RPMI7951 (cell line): ENCODE measurements at regions not wholly inside any gene's neighbourhood (a gene's known extent, or its start where the extent isn't known, plus 50 kb on each side); places are given as distances from the start of the nearest gene placed in this dataset.

ENCODE experiments used
- DNase-seq: peaks from one replicate; pipeline ENCODE4 v3.0.0-alpha.2; 2012; ENCODE audit warnings: low read depth

DNA sequence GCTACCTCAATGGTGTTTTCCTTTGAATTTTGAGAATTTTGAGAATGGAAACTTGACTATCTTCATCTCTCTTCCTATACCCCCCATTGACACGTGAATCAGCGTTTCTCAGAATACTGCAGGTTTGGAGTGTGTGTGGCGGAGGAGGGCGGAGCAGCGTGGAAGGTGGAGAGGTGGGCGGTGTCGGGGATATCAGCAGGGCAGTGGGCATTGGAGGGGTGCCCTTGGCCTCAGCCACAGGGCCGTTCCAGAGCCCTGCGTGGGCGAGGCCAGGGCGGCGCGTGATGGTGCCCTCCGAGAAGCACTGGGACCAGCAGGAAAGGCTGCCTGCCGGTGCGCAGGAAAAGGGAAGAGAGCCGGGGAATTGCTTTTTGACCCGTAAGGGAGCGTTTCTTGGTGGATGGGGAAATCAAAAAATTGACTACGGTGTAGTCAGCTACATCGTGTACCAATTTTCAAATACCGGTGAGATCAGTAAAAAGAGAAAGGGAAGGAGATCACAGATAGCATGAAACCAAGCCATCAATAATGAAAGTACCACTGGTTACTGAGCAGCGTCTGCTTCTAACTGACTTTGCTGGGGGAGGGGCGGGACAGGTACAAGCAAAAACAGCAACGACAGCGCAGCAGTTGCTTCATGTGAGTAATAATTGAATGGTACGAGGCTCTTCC, 82.7 kb upstream of the DUSP22 start:
- DNase-seq: no peak

DNA sequence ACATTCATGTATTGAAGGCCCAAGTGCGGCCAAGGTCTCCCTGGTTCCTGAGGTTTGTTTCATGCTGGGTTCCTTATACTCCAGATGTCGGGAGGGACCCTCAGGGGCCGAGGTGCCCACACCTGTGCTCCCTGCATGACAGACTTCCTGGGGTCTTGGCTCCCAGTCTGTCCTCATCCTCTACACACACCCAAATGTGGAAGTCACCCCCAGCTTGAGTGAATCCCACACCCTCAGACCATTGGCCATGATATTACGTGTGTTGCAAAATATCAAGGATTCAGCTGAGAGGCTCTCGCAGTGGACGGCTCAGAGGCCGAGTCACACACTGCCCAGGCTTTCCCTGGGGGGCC, 82.2 kb upstream of the DUSP22 start:
- no peak for DNase-seq

DNA sequence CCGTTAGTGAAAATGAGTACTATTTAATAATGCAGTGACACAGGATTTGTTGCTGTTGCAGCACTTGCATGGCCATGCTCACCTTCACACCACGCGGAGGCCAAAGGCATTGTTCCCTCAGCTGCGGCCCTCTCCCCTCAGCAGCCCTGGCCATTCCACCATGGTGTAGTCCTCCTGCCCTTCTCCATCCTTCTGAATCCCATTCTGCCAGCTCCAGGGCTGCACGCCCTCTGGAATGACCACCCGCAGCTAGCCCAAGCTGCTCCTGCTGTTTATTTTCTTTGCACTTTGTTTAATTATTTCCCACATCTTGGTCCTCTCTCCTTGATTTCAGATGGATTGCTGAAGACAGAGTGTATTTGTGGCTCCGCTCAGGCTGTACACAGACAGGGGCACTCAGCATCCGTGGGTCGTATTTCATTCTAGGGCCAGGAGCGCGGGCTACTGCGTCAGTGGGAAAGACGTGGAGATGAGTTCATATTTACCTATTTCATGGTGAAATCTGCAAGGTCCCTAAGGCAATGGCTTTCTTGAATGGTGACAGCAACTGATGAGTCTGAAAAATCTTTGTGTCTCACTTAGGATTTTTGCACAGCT, 81.4 kb upstream of the DUSP22 start:
- DNase-seq: no peak

DNA sequence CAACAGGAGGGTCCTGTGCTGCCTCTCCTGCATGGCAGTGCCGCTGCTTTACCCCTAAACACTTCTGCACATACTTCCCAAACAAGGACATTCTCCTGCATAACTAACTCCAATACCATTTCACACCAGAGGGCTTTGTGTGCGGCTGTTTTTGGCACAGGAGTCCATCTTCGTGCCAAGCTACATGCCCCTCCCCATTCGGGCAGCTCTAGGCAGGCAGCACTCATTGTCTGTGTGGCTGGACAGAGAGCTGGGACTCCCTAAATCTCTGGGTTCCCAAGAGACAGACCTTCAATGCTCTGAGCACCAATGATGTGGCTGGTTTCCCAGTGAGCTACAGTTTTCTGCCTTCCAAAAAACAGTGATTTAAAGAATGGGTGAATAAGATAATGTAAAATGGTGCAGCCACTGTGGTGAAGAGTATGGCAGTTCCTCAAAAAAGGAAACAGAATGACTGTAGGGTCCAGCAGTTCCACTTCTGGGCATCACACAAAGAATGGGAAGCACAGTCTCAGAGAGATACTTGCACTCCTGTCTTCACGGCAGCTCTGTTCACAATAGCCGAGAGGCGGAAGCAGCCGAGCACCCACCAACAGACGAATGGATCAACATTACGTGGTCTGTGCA, 80.3 kb upstream of the DUSP22 start:
- DNase-seq: no peak

DNA sequence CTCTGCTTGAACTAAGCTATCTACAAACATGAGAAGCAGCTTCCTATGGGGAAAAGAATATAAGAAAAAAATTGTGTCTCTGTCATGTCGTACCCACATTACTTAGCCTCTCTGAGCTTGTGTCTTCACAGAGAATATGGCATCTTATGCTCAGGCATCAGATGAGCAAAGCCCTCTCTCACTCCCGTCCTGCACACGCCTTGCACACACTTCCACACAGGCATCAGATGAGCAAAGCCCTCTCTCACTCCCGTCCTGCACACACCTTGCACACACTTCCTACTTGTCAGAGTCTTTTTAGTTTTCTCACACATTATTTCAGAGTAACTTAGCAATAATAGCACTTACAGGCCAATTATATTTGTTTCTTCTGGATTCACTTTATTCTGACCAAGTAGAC, 79.0 kb upstream of the DUSP22 start:
- DNase-seq: no peak

DNA sequence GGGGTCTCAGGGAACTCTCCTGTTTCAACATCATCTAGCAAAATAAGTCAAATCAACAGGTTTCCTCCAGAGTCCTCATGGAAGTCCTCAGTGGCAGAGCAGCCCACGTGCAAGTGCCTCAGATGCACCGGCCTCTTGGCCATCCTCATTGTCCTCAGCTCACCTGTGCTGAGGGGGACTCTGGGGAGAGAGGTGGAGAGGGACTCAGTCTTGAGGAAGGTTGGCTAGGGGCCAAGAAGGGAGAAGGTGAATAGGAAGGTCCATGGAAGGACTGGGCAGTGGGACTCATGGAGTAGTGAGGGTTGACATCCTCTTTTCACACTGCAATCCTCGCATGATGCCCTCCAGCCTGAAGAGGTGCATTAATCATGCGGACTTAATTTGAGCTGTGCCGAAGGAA, 77.9 kb upstream of the DUSP22 start:
- no peak for DNase-seq

DNA sequence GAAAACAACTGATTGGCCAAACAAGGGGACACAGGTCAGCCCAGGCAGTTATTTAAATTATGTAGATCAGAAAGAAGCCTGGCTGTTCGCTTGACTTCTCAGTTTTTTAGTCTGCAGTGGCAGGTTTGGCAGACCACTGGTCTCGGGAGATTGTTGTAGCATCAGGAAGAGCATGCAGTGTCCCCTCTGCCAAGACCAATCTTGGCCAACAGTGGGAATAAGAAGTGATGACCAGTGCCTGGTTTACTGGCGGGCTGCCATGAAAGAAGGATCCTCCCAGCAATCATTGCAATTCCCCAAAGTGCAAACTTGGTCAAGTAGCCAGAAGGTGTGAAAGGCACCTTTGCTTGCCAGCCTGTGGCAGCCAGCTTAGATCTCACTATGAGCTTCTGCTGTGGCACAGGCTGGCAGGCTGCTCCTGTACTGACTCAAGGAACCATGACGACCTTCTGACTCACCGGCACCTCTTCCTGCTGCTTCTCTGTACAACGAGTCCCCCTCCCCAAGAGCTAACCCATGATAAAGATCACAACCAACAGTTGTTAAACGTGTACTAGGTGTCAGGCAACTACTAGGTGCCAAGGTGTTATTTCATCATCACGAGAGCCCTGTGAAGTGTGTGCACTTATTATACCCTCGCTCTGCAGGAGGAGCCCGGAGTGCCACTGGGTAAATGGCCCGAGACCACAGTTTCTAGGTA, 76.8 kb upstream of the DUSP22 start:
- DNase-seq: no peak

DNA sequence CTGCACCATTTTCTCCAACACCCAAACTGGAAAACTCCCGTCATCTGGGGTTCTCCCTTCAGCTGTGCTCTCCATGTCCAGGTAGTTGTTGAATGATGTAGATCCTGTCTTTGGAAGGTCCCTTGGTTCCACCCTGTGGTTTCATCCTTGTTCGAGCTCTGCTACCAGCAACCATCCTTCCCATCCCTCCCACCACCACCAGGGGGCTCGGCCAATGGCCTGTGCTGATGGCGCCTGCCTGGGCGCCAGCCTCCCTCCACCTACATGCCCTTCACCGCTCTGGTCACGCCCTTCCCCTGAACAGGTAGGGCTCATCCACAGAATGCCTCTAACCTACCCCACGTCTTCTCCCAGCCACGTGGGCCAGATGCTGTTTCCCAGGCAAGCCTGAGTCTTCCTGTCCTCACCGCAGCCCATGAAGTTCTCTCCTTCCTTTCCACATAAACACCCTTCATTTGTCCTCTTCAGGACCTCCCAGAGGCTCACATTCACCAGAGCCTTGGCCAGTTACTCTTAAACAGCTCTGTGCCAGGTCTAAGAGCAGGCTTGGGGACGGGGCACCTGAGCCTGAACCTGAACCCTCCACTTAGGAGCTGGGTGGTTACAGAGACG, 75.1 kb upstream of the DUSP22 start:
- DNase-seq: no peak

DNA sequence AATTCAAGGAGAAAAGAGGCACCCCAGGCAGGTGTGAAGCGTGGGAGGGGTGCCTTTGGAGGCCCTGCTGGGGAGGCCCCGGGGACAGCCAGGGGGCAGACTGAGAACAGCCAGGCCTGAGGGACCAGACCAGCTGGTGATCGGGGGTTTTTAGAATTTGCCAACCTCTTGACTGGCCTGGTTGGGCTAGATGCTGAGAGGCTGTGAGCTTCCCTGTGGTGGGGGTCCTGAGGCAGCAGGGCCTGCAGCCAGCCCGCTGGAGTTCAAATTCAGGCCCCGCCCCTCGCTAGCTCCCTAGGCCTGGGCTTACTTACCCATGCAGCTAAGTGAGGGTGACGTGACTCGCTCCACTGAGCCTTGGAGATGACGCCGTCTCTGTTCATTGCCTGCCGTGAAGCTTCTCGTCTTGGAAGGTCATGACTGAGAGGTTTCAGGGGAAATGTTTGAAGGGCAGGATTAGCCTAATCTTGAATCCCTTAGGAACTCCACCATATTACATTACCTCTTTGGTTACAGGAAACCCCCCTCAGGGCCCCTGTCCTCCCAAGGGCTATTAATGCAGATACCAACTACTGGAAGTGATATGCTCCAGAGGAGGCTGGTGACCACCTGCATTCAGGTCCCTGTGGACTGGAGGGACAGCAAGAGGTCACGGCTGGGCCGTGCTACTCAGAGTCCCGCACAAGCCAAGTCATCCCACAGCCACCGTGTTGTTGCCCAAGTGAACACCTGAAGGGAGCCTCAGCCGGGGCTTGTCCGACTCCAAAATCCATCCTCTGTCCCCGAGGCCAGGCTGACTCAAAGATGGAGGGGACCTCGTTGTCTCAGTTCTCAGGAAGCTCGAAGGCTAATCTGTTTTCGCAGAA, 73.9 kb upstream of the DUSP22 start:
- DNase-seq: no peak

DNA sequence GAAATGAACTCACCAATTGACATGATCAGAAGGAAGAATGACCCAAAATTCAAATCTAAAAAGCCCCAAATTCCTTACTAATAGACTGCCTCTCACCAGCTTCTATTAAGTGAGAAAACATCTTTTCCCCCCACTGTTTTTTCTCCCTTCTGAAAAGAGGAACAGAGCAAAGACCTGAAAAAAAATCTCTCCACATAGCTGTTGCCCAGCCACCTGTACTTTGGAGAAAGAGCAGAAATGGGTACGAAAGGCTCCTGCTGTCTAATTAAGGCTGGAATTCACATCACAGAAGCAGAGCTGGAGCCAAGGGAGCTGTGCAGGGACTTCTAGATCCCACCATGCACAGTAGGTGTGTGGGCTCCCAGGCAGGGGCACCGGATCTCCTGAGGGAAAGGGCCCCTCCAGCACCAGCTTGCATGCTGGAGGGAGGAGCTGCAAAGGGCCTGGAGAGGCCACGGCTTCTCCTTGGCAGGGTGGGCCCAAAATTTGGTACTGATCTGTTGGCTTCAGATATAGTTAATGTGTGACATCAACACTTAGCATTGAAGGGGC, 73.2 kb upstream of the DUSP22 start:
- no peak for DNase-seq

DNA sequence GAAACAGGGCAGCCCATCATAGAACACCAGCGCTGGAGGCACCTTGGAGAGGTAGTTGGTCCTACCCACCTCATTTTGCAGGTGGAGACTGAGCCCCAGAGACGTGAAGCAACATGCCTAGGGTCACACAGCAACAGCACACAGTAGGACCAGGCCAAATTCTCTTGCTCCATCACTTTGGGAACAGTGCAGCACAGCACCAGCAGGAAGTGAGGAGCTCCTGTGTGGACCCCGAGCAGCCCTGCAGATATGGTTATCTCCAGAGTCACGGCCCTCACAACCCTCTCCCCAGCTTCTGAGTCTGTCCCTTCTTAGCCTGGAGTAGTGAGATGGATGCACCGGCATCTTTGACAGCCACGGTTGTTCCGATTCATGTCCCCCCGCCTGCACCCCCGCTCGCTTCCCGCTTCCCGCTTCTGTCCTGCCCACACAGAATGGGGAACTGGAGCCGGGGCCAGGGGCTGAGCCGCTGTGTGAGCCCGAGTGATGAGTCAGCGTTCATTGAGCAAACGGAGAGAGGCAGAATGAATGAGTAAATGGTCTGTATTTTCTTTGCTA, 72.6 kb upstream of the DUSP22 start:
- DNase-seq: no peak

DNA sequence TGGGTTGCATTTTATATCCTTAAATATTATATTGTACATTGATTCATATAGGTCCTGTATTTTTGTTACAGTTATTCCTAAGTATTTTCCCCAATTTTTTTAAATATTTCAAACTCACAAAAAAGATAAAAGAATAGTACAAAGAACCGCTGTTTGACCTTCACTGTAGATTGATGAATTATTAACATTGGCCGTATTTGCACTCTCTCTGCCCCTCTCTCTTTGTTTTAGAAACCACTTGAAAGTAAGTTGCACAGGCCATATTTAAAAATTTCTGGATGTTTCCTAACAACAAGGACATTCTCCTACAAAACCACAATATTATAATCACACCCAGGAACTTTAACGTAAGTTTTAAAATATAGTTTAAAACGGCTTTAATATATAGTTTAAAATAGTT, 72.0 kb upstream of the DUSP22 start:
- DNase-seq: no peak

DNA sequence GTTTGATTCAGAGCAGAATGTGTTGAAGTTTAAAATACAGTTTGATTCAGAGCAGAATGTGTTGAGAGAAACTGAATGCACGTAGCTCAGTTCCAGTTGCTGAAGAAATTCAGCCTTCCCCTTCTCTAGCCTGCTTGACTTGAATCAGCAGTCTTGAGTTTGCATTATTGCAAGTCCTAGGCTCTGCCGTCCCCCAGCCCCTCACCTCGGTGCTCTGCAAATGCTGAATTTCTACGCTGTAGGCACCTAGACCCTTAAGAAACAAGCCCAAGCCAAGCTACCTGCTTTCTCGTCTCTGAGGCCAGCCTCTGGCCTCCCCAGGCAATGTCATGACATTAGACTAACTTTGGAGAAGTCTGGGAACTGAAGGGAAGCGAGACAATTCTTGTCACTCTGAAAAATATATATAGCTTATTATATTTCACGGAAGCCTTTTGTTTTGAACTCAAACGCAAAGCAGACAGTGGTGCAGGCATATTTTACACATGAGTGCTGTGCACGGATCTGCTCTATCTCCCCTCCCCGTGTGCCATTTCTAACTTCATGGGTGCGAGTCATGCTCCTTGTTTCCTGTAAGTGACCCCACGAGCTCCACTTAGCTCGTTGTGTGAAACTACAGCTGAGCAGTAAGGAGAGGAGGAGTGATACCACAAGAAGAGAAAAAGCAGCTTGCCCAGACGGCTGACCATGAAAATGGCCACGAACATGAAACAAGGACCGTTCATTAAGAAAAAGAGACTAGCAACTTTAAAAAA, 71.4 kb upstream of the DUSP22 start:
- no peak for DNase-seq

DNA sequence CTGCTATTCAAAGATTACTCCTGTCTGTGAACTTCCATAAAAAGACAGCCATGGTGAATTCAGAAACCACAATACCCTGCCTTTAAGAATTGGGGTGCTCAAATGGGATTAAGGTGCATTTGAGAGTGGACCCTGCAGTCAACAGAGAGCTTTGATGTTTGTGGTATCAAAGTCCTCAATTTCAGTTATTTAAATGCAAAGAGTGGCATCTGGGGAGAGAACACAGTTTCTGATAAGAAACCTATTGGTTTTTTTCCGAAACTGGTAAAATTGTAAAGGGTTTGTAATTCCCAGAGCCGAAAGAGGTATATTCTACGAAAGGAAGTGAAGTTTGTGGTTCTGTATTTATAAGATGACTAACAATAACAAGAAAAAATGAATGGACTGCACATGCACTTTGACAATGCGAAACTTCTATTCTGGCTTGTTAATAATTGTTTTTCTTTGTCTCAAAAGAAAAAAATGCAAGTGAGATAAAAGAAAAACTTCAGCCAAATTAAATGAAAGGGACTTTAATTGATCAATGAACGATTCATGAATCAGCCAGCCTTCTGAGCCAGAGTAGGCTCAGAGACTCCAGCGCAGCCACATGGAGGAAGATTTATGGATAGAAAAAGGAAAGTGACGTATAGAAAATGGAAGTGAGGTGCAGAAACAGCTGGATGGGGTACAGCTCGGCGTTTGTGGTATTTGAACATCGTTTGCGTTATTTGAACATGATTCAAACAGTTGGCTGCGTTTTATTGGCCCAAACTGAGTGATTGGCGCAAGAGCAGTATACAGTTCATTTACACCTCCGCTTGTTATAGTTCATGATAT, 70.5 kb upstream of the DUSP22 start:
- DNase-seq: no peak

DNA sequence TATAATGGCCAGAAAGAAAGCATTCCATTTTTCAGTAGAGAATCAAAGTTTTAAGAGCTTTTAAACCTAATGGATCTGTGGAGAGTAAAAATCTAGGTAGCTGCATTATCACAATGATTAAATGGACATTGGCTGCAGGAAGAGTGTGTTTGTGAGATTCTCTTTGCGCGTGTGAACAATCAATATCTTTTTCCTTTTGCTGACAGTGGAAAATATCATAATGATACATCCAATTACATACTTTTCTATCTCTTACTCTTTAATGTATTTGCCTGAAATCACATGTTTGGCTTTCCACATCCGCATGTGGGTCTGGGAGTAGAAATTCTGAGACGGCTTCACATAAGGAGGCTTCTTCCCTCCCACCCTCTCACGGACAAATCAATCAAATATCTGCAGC, 69.8 kb upstream of the DUSP22 start:
- no peak for DNase-seq

DNA sequence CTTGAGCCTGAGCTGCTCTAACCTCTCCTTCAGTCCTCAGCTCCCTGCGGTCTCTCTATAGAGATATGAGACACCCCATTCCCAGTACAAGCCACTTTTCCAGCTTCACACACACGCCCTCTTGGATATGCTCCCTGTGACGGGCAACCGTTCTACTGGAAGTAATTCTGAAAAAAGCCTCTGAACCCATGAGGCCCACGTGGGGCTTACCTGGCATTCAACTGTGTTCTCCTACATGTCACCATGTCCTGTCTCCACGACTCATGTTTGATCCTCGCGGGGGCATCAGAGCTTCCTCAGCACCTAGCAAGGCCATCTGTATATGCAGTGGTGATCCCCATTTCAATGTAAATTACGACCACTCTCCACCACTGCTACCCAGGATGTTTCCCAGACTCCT, 69.2 kb upstream of the DUSP22 start:
- no peak for DNase-seq

DNA sequence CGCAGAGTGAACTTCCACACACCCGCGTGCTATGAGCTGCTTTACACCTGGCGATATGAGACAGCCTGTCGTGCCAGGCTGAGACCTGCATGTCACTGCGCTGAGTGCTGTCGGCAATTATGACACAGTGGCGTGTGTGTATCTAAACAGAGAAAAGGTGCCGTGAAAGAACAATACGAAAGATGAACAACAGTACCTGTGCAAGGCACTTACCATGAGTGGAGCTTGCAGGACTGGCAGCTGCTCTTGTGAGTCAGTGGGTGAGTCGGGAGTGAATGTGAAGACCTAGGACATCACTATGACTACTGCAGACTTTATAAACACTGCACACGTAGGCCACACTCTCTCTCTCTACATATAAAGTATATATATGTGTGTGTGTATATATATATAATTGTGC, 68.5 kb upstream of the DUSP22 start:
- DNase-seq: no peak

DNA sequence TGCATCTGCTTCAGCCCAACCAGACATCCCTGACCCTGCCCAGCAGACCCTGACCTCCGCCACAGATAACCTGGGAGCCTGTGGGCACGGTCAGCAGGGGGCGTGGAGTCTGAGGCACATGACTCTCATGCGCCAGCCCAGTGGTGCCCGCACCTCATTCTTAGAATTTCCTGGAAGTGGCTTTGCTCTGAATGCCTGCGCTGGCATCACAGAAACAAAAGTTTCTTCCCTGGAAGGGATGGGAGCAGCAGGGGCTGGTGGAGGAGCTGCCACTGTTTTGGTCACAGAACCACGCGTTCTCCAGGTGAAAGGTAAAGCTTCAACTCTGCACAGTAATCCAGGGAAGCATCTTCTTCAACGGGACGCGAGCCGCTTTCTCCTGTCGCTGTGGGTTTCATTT, 67.9 kb upstream of the DUSP22 start:
- DNase-seq: no peak

DNA sequence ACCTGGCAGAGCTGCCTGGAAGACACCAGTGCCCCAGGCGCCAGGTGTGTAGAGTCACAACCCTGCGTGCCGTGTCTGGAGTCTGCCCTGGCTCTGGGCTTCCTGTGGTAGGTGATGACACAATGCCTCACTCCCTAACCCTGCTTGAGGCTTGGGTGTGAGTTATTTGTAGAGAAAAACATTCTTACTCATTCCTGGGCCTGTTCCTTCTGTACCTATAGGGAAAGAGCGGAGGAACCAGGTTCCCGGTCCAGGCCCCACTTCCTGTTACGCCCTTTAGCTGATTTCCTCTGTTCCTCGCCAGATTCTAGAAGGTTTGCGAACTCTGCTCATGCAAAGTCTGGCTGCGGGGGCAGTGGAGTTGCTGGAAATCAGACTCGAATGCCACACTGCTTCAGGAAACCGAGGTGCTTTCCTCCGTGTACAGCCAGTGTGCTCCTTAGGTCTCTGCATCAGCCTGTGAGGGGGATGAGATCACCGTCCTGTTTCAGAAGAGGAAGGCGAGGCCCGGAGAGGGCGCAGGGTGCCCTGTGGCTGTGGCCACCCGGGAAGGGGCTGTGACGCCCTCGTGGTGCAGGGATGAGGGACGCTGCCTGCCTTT, 67.1 kb upstream of the DUSP22 start:
- DNase-seq: no peak
